Lower leg skin (tissue), 4 donors: ENCODE measurements at regions not wholly inside any gene's neighbourhood (a gene's known extent, or its start where the extent isn't known, plus 50 kb on each side); places are given as distances from the start of the nearest gene placed in this dataset.

Experiments used
- DNase-seq, 2 donors: peaks; one replicate each; pipeline ENCODE4 v3.0.0-alpha.2; 2019; ENCODE audit warnings: low spot score in 2 of 2
- H3K4me3 ChIP-seq: fragments of 200-600 bp; sonication (generic); 2 replicates; pipeline ENCODE4 v1.5.1; 2017; ENCODE audit warnings: mild to moderate bottlenecking, low read depth; ENCODE audit not compliant: poor library complexity, severe bottlenecking
- CTCF ChIP-seq, 3 donors: fragments of 450-650 bp; IDR thresholded peaks; one replicate each; pipeline ENCODE4 v1.5.1; 2016; ENCODE audit warnings: antibody characterized with exemption in 3 of 3, mild to moderate bottlenecking in 3 of 3, moderate library complexity in 2 of 3
- POLR2A ChIP-seq, 2 donors: fragments of 450-650 bp; IDR thresholded peaks; one replicate each; pipeline ENCODE4 v1.6.1; 2016 to 2017; ENCODE audit warnings: antibody characterized with exemption in 2 of 2, mild to moderate bottlenecking in 1 of 2, moderate library complexity in 1 of 2
- WGBS, 2 donors: methylation state at CpG; one replicate each; pipeline ENCODE4 v1.1.5; 2018; 5-methylcytosine and 5-hydroxymethylcytosine counted together
- intact Hi-C: fragments of 100-400 bp; cut with DNase I; formaldehyde crosslinking; loops from one replicate; pipeline ENCODE4 v1.15.0; 2023; ENCODE audit warnings: low total_unique reads

- 55 to 63% methylated on average over 9 of the region's 9 CpGs for WGBS, 2 donors
- TF ChIP-seq CTCF (IDR thresholded peaks at IDR 0.05) (no peak), POLR2A (IDR thresholded peaks at IDR 0.05) (no peak)
- intact Hi-C loops = no loop called here
- DNase-seq = no peak
- H3K4me3 ChIP-seq = no peak overlapping the region
These were observed 89.2 kb upstream of the GRIK3 start for GRCh38 chr1:37123276-37124115.

GRCh38 chr1:37124501-37124900 lies 90.2 kb upstream of the GRIK3 start:
- no peak for DNase-seq
- intact Hi-C loops = no loop called here
- TF ChIP-seq CTCF (IDR thresholded peaks at IDR 0.05) = no peak
- H3K4me3 ChIP-seq = no peak overlapping the region
- WGBS, 2 donors = 65 to 69% methylated on average over 6 of the region's 6 CpGs

- no peak overlapping the region for H3K4me3 ChIP-seq
- WGBS, 2 donors = 71 to 80% methylated on average over 3 of the region's 3 CpGs
- intact Hi-C loops = no loop called here
- no peak for TF ChIP-seq CTCF (IDR thresholded peaks at IDR 0.05)
- TF ChIP-seq POLR2A (IDR thresholded peaks at IDR 0.05) = no peak
- no peak for DNase-seq
These were observed 91.0 kb upstream of the GRIK3 start for GRCh38 chr1:37125295-37125694.

GRCh38 chr1:37127254-37127748 lies 93.0 kb upstream of the GRIK3 start:
- H3K4me3 ChIP-seq = no peak overlapping the region
- intact Hi-C loops = no loop called here
- TF ChIP-seq POLR2A (IDR thresholded peaks at IDR 0.05) (no peak), CTCF (IDR thresholded peaks at IDR 0.05) (no peak)
- 71 to 77% methylated on average over 3 of the region's 3 CpGs for WGBS, 2 donors
- DNase-seq = no peak

GRCh38 chr1:37128091-37128490 lies 93.8 kb upstream of the GRIK3 start:
- 81 to 91% methylated on average over 6 of the region's 6 CpGs for WGBS, 2 donors

More at GRCh38 chr1:37128091-37128490, 93.8 kb upstream of the GRIK3 start:
- H3K4me3 ChIP-seq = no peak overlapping the region
- no peak for DNase-seq
- TF ChIP-seq CTCF (IDR thresholded peaks at IDR 0.05) (no peak), POLR2A (IDR thresholded peaks at IDR 0.05) (no peak)
- intact Hi-C loops = no loop called here
